HCT116 (cell line): ENCODE measurements at regions not wholly inside any gene's neighbourhood (a gene's known extent, or its start where the extent isn't known, plus 50 kb on each side); places are given as distances from the start of the nearest gene placed in this dataset.

ENCODE experiments used
- ATAC-seq: fragments of 200-7000 bp; cut with Tn5 transposase; 2 replicates; pipeline ENCODE4 v1.9.1; 2020; ENCODE audit warnings: mild to moderate bottlenecking, moderate library complexity
- BruUV-seq: library from RNA; stranded (reverse); fragments of 400-500 nt; replicated peaks from 2 replicates; lab custom pipeline; 2021; lab: Mats Ljungman, UMichigan
- CTCF ChIA-PET: fragments of 300-600 bp; sonication (Branson Sonifier 250); formaldehyde crosslinking; loops from one replicate; lab custom pipeline; 2021; ENCODE audit warnings: antibody characterized with exemption; lab: Charles Lee
- POLR2A ChIA-PET: fragments of 300-600, 350-600 bp; sonication (Branson Sonifier 250); formaldehyde crosslinking; loops from one replicate; lab custom pipeline; 2021; ENCODE audit warnings: antibody characterized with exemption; lab: Charles Lee
- RAD21 ChIA-PET, 2 experiments: fragments of 300-600 bp; sonication (Branson Sonifier 250); formaldehyde crosslinking; loops; one replicate each; lab custom pipeline; 2023; ENCODE audit warnings: low total read pairs in 2 of 2; ENCODE audit not compliant: uncharacterized antibody in 2 of 2, unreplicated experiment in 2 of 2, low non-redundant PET in 1 of 2; lab: Charles Lee
- DNase-seq: peaks from one replicate; pipeline ENCODE4 v3.0.0-alpha.2; 2010; ENCODE audit warnings: low read depth, low spot score
- H2AFZ ChIP-seq: fragments of 200-600 bp; shearing (Covaris generic), sonication (generic); 2 replicates; pipeline ENCODE4 v1.6.1; 2017; ENCODE audit warnings: low read depth, mixed run types, mixed read lengths, antibody characterized with exemption, low read length; ENCODE audit not compliant: poor library complexity, severe bottlenecking
- H3K27ac ChIP-seq: 2 replicates; pipeline ENCODE4 v1.5.1; 2012; ENCODE audit warnings: low read depth, low read length
- H3K27me3 ChIP-seq: fragments of 200-600 bp; sonication (generic); 2 replicates; pipeline ENCODE4 v1.6.1; 2016; ENCODE audit warnings: mixed run types, low read length, mixed read lengths; ENCODE audit not compliant: insufficient read depth
- H3K36me3 ChIP-seq, 2 experiments: fragments of 200-500 bp in 1 of 2; fragments of 200-600 bp in 1 of 2; sonication (Bioruptor generic) in 1 of 2; sonication (generic) in 1 of 2; 2 replicates each; pipeline versions ENCODE4 v1.5.1 to v1.6.1; 2014 to 2016; ENCODE audit warnings: low read length in 2 of 2, inconsistent platforms in 1 of 2, mixed read lengths in 1 of 2, mixed run types in 1 of 2; ENCODE audit not compliant: insufficient read depth in 2 of 2, control insufficient read depth in 1 of 2
- H3K4me1 ChIP-seq, 2 experiments: fragments of 200-600 bp in 1 of 2; sonication (generic) in 1 of 2; 2 replicates each; pipeline versions ENCODE4 v1.5.1 to v1.6.1; 2012 to 2017; ENCODE audit warnings: low read length in 2 of 2, inconsistent platforms in 1 of 2, mild to moderate bottlenecking in 1 of 2, mixed read lengths in 1 of 2, mixed run types in 1 of 2, moderate library complexity in 1 of 2; ENCODE audit not compliant: insufficient read depth in 2 of 2, control insufficient read depth in 1 of 2
- H3K4me2 ChIP-seq: fragments of 200-600 bp; sonication (generic); 2 replicates; pipeline ENCODE4 v1.6.1; 2017; ENCODE audit warnings: mixed run types, low read length, mixed read lengths
- H3K4me3 ChIP-seq, 2 experiments: fragments of 200-600 bp in 1 of 2; sonication (generic) in 1 of 2; replicated peaks in 1 of 2; 2 replicates each; pipeline ENCODE4 v1.5.1; 2011 to 2016; ENCODE audit warnings: low read length in 2 of 2, control low read depth in 1 of 2, low read depth in 1 of 2, mild to moderate bottlenecking in 1 of 2, mixed read lengths in 1 of 2, mixed run types in 1 of 2
- H3K79me2 ChIP-seq: fragments of 200-600 bp; sonication (generic); 2 replicates; pipeline ENCODE4 v1.6.1; 2017; ENCODE audit warnings: mild to moderate bottlenecking, mixed run types, low read length, moderate library complexity, mixed read lengths; ENCODE audit not compliant: insufficient read depth
- H3K9ac ChIP-seq: fragments of 200-600 bp; sonication (generic); 2 replicates; pipeline ENCODE4 v1.6.1; 2016; ENCODE audit warnings: low read length, mixed read lengths
- H3K9me2 ChIP-seq: fragments of 200-600 bp; sonication (generic), shearing (Covaris generic); 2 replicates; pipeline ENCODE4 v1.6.1; 2017; ENCODE audit warnings: mixed run types, mild to moderate bottlenecking, moderate library complexity; ENCODE audit not compliant: insufficient read depth
- H3K9me3 ChIP-seq, 2 experiments: fragments of 200-500 bp in 1 of 2; fragments of 200-600 bp in 1 of 2; sonication (Bioruptor generic) in 1 of 2; sonication (generic) in 1 of 2; 2 replicates each; pipeline ENCODE4 v1.6.1; 2014 to 2017; ENCODE audit warnings: low read length in 2 of 2, mixed read lengths in 2 of 2, inconsistent platforms in 1 of 2, low read depth in 1 of 2, mild to moderate bottlenecking in 1 of 2, mixed run types in 1 of 2, moderate library complexity in 1 of 2; ENCODE audit not compliant: control insufficient read depth in 1 of 2, insufficient read depth in 1 of 2
- H4K20me1 ChIP-seq: fragments of 200-600 bp; sonication (generic), shearing (Covaris generic); 2 replicates; pipeline ENCODE4 v1.6.1; 2017; ENCODE audit warnings: mixed run types, mild to moderate bottlenecking, moderate library complexity; ENCODE audit not compliant: insufficient read depth
- CBX3 ChIP-seq: IDR thresholded peaks from 2 replicates; pipeline ENCODE4 v1.6.1; 2012; ENCODE audit warnings: low read depth
- EGR1 ChIP-seq: IDR thresholded peaks from 2 replicates; pipeline ENCODE4 v1.6.1; 2012; ENCODE audit warnings: low read depth
- ELF1 ChIP-seq: IDR thresholded peaks from 2 replicates; pipeline ENCODE4 v1.6.1; 2012; ENCODE audit warnings: low read depth, borderline replicate concordance
- EZH2phosphoT487 ChIP-seq: fragments of 200-600 bp; IDR thresholded peaks from 2 replicates; pipeline ENCODE4 v1.6.1; 2018; ENCODE audit warnings: antibody characterized with exemption, borderline replicate concordance
- RAD21 ChIP-seq: IDR thresholded peaks from 2 replicates; pipeline ENCODE4 v1.6.1; 2012; ENCODE audit warnings: low read depth, mild to moderate bottlenecking
- SIN3A ChIP-seq: IDR thresholded peaks from 2 replicates; pipeline ENCODE4 v1.6.1; 2012; ENCODE audit warnings: low read depth
- SP1 ChIP-seq: IDR thresholded peaks from 2 replicates; pipeline ENCODE4 v1.6.1; 2012; ENCODE audit warnings: low read depth
- SRF ChIP-seq: IDR thresholded peaks from 2 replicates; pipeline ENCODE4 v1.6.1; 2012; ENCODE audit warnings: low read depth
- TCF7L2 ChIP-seq: IDR thresholded peaks from 2 replicates; pipeline ENCODE4 v1.7.0; 2011; ENCODE audit warnings: borderline replicate concordance, inconsistent platforms; ENCODE audit not compliant: insufficient read depth, insufficient read length; ENCODE audit errors: extremely low read depth
- ZFX ChIP-seq: fragments of 450-650 bp; IDR thresholded peaks from 2 replicates; pipeline ENCODE4 v1.6.1; 2017
- intact Hi-C: fragments of 100-400 bp; cut with micrococcal nuclease; formaldehyde crosslinking; loops from 2 replicates; pipeline ENCODE4 v1.10.0; 2022
- TF ChIP-seq, protein P1 (sequence below), 3 experiments: fragments of 200-600 bp in 1 of 3; sonication (generic) in 1 of 3; IDR thresholded peaks in 2 of 3; conservative IDR thresholded peaks in 1 of 3; 2 replicates each; pipeline ENCODE4 v1.5.1; 2012 to 2017; ENCODE audit warnings: low read depth in 2 of 3, low read length in 2 of 3, antibody characterized with exemption in 1 of 3, borderline replicate concordance in 1 of 3, control low read depth in 1 of 3, mild to moderate bottlenecking in 1 of 3, mixed read lengths in 1 of 3, mixed run types in 1 of 3, moderate library complexity in 1 of 3; ENCODE audit not compliant: insufficient read depth in 1 of 3
- TF ChIP-seq, protein P2 (sequence below): IDR thresholded peaks from 2 replicates; pipeline ENCODE4 v1.6.1; 2011; ENCODE audit warnings: mild to moderate bottlenecking, low read length, moderate library complexity; ENCODE audit not compliant: insufficient replicate concordance; ENCODE audit errors: extremely low read depth
- TF ChIP-seq, protein P3 (sequence below): IDR thresholded peaks from 2 replicates; pipeline ENCODE4 v1.6.1; 2012
- TF ChIP-seq, protein P4 (sequence below): IDR thresholded peaks from 2 replicates; pipeline ENCODE4 v1.6.1; 2012
- TF ChIP-seq, protein P5 (sequence below): IDR thresholded peaks from 2 replicates; pipeline ENCODE4 v1.6.1; 2012; ENCODE audit warnings: low read depth

DNA sequence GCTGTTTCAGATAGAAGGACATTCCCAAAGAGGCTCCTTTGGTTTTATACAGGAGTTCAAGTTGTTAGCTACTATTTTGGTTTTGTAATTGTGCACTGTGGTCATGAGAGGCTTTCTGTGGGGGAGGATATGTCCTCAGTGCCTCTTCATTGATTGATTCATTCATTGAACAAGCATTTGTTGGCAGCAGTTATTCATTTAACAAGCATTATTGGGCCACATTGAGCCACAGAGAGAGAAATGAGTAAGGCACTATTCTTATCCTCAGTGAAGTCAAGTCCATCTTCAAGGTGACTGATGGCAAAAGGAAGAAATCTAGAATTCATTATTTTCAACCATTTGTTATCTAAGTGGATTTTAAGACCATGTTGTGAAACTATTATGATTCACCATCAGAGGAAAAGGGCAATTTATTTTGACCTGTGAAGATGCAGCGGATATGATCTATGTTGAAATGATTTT, 697.2 kb upstream of the CITED2 start (continued):
- TF ChIP-seq, protein P1, sequence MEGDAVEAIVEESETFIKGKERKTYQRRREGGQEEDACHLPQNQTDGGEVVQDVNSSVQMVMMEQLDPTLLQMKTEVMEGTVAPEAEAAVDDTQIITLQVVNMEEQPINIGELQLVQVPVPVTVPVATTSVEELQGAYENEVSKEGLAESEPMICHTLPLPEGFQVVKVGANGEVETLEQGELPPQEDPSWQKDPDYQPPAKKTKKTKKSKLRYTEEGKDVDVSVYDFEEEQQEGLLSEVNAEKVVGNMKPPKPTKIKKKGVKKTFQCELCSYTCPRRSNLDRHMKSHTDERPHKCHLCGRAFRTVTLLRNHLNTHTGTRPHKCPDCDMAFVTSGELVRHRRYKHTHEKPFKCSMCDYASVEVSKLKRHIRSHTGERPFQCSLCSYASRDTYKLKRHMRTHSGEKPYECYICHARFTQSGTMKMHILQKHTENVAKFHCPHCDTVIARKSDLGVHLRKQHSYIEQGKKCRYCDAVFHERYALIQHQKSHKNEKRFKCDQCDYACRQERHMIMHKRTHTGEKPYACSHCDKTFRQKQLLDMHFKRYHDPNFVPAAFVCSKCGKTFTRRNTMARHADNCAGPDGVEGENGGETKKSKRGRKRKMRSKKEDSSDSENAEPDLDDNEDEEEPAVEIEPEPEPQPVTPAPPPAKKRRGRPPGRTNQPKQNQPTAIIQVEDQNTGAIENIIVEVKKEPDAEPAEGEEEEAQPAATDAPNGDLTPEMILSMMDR (IDR thresholded peaks at IDR 0.05 in 2 of 3, conservative IDR thresholded peaks at IDR 0.05 in 1 of 3; ENCODE audit: borderline replicate concordance in 1 of 3, insufficient read depth in 1 of 3, low read depth in 2 of 3, low read length in 2 of 3): no peak
- TF ChIP-seq, protein P2, sequence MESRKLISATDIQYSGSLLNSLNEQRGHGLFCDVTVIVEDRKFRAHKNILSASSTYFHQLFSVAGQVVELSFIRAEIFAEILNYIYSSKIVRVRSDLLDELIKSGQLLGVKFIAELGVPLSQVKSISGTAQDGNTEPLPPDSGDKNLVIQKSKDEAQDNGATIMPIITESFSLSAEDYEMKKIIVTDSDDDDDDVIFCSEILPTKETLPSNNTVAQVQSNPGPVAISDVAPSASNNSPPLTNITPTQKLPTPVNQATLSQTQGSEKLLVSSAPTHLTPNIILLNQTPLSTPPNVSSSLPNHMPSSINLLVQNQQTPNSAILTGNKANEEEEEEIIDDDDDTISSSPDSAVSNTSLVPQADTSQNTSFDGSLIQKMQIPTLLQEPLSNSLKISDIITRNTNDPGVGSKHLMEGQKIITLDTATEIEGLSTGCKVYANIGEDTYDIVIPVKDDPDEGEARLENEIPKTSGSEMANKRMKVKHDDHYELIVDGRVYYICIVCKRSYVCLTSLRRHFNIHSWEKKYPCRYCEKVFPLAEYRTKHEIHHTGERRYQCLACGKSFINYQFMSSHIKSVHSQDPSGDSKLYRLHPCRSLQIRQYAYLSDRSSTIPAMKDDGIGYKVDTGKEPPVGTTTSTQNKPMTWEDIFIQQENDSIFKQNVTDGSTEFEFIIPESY: no peak
- TF ChIP-seq EGR1: no peak
- TF ChIP-seq, protein P3, sequence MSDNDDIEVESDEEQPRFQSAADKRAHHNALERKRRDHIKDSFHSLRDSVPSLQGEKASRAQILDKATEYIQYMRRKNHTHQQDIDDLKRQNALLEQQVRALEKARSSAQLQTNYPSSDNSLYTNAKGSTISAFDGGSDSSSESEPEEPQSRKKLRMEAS: no peak
- TF ChIP-seq, protein P4, sequence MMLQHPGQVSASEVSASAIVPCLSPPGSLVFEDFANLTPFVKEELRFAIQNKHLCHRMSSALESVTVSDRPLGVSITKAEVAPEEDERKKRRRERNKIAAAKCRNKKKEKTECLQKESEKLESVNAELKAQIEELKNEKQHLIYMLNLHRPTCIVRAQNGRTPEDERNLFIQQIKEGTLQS: no peak
- TF ChIP-seq, all 23 proteins: peak for 0

DNA sequence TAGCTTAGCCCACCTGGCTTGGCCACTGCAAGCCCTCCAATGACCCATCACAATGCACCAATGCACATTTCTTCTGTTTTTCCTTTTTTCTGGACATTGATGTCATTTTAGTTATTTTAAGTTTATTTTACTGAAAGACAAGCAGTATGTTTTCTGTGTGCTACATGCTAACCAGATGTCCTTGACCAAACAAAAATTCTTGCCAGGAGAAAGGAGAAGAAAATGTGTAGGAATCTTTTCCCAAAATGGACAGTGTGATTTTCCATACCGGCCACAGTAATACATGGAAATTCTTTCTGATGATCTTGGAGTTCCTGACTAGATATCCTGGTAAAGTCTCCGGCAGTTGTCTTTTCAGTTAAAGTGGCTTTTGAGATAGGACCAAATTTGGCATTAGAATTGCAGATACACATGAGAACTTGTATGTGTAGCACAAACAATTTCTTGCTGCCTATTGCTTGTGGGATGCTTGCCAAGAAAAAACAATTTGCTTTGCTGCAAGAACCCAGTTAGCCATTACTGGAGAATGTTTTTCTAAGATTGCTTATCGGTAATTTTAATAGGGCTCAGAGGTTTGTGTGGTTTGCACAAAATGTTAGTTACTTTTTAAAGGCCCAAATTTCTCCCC, 696.5 kb upstream of the CITED2 start:
- RAD21 ChIA-PET: no interaction called here
- Histone ChIP-seq H3K9ac (no peak overlapping the region), H3K36me3 (no peaks in the 10 kb centered on the region), H4K20me1 (no peaks in the 10 kb centered on the region), H3K4me3 (no peak overlapping the region), H3K9me3 (no peaks in the 10 kb centered on the region), H3K4me1 (no peaks in the 10 kb centered on the region), H3K79me2 (no peaks in the 10 kb centered on the region), H3K9me2 (no peaks in the 10 kb centered on the region), H3K27ac (no peak overlapping the region), H3K4me2 (no peak overlapping the region), H2AFZ (no peak overlapping the region), H3K27me3 (no peaks in the 10 kb centered on the region)
- CTCF ChIA-PET: interaction anchor here (1.8 kb wide), 1 partner anchor 19 kb away, joined by 4 read pairs; no protein-coding TSS in a partner anchor
- no peak for ATAC-seq
- intact Hi-C loops: no loop called here
- no TSS peak for BruUV-seq
- DNase-seq: no peak
- POLR2A ChIA-PET: no interaction called here
- TF ChIP-seq, protein P4: no peak
- TF ChIP-seq ELF1 (no peak), CBX3 (no peak), TCF7L2 (no peak), SP1 (no peak), RAD21 (no peak), SIN3A (no peak), EZH2phosphoT487 (no peak), ZFX (no peak), SRF (no peak)
- TF ChIP-seq, protein P3: no peak
- TF ChIP-seq, protein P5, sequence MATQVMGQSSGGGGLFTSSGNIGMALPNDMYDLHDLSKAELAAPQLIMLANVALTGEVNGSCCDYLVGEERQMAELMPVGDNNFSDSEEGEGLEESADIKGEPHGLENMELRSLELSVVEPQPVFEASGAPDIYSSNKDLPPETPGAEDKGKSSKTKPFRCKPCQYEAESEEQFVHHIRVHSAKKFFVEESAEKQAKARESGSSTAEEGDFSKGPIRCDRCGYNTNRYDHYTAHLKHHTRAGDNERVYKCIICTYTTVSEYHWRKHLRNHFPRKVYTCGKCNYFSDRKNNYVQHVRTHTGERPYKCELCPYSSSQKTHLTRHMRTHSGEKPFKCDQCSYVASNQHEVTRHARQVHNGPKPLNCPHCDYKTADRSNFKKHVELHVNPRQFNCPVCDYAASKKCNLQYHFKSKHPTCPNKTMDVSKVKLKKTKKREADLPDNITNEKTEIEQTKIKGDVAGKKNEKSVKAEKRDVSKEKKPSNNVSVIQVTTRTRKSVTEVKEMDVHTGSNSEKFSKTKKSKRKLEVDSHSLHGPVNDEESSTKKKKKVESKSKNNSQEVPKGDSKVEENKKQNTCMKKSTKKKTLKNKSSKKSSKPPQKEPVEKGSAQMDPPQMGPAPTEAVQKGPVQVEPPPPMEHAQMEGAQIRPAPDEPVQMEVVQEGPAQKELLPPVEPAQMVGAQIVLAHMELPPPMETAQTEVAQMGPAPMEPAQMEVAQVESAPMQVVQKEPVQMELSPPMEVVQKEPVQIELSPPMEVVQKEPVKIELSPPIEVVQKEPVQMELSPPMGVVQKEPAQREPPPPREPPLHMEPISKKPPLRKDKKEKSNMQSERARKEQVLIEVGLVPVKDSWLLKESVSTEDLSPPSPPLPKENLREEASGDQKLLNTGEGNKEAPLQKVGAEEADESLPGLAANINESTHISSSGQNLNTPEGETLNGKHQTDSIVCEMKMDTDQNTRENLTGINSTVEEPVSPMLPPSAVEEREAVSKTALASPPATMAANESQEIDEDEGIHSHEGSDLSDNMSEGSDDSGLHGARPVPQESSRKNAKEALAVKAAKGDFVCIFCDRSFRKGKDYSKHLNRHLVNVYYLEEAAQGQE: no peak
